NCI-H526 (cell line): ENCODE measurements at regions not wholly inside any gene's neighbourhood (a gene's known extent, or its start where the extent isn't known, plus 50 kb on each side); places are given as distances from the start of the nearest gene placed in this dataset.

ENCODE experiments used
- DNase-seq, 2 experiments: peaks; one replicate each; lab custom pipeline; 2025; lab: John Stamatoyannopoulos, UW

- DNase-seq = peak in 1 of 2 experiments; percentile 29
Measured at GRCh38 chr15:80308002-80308401, 56.0 kb upstream of the CTXND1 start.

- peak in 1 of 2 experiments; percentile 73 for DNase-seq
Measured at GRCh38 chr15:80309769-80310384, 57.9 kb upstream of the CTXND1 start.

GRCh38 chr15:80310776-80311175 lies 58.8 kb upstream of the CTXND1 start:
- DNase-seq = no peak

- no peak for DNase-seq
Measured at GRCh38 chr15:80315289-80315987, 63.4 kb upstream of the CTXND1 start.

GRCh38 chr15:80317389-80318182 lies 65.6 kb upstream of the CTXND1 start:
- DNase-seq = no peak

- DNase-seq = no peak
Measured at GRCh38 chr15:80321853-80322252, 69.8 kb upstream of the CTXND1 start.

- no peak for DNase-seq
Measured at GRCh38 chr15:80323285-80323684, 71.3 kb upstream of the CTXND1 start.

GRCh38 chr15:80324545-80325080 lies 72.6 kb upstream of the CTXND1 start:
- no peak for DNase-seq

- DNase-seq = no peak
Measured at GRCh38 chr15:80325206-80325605, 73.2 kb upstream of the CTXND1 start.

- DNase-seq = no peak
Measured at GRCh38 chr15:80326270-80326669, 74.3 kb upstream of the CTXND1 start.

GRCh38 chr15:80328496-80328895 lies 75.7 kb upstream of the ARNT2 start:
- DNase-seq = no peak

- no peak for DNase-seq
Measured at GRCh38 chr15:80331886-80332406, 72.2 kb upstream of the ARNT2 start.

GRCh38 chr15:80333261-80333660 lies 70.9 kb upstream of the ARNT2 start:
- DNase-seq = no peak

GRCh38 chr15:80334521-80334920 lies 69.7 kb upstream of the ARNT2 start:
- no peak for DNase-seq

- no peak for DNase-seq
Measured at GRCh38 chr15:80339601-80340000, 64.6 kb upstream of the ARNT2 start.

- DNase-seq = no peak
Measured at GRCh38 chr15:80342148-80342547, 62.0 kb upstream of the ARNT2 start.

GRCh38 chr15:80343554-80343992 lies 60.6 kb upstream of the ARNT2 start:
- no peak for DNase-seq

GRCh38 chr15:80350941-80351610 lies 53.1 kb upstream of the ARNT2 start:
- DNase-seq = no peak
